ENCODE measurements at regions not wholly inside any gene's neighbourhood (a gene's known extent, or its start where the extent isn't known, plus 50 kb on each side); places are given as distances from the start of the nearest gene placed in this dataset.
A peak's percentile ranks its signal among the peaks of the same experiment; 100 is the strongest.

- Histone ChIP-seq H3K4me1 (ENCODE audit: insufficient read depth, low read length, poor library complexity, severe bottlenecking) (peaks cover 4% of the 10 kb centered on the region), H3K36me3 (ENCODE audit: insufficient read depth, low read length, poor library complexity, severe bottlenecking) (no peaks in the 10 kb centered on the region), H3K9me3 (ENCODE audit: low read depth, low read length, poor library complexity, severe bottlenecking) (no peaks in the 10 kb centered on the region), H3K4me3 (ENCODE audit: low read depth, low read length, poor library complexity, severe bottlenecking) (no peak overlapping the region), H3K27ac (ENCODE audit: low read depth, low read length, poor library complexity, severe bottlenecking) (no peak overlapping the region), H3K27me3 (replicated peaks; ENCODE audit: insufficient read depth, low read depth, low read length, poor library complexity) (no peaks in the 10 kb centered on the region)
- no peak for DNase-seq (ENCODE audit: low spot score)
- ChIA-PET POLR2A (ENCODE audit: low non-redundant PET) (no interaction called here), CTCF (no interaction called here)
- intact Hi-C loops (cut with micrococcal nuclease; ENCODE audit: unreplicated experiment): no loop called here
- BruUV-seq (replicated peaks): no TSS peak
- TF ChIP-seq EZH2 (IDR thresholded peaks at IDR 0.05; ENCODE audit: borderline replicate concordance, low read depth, low read length, poor library complexity, severe bottlenecking): no peak
- TF ChIP-seq, protein P1, sequence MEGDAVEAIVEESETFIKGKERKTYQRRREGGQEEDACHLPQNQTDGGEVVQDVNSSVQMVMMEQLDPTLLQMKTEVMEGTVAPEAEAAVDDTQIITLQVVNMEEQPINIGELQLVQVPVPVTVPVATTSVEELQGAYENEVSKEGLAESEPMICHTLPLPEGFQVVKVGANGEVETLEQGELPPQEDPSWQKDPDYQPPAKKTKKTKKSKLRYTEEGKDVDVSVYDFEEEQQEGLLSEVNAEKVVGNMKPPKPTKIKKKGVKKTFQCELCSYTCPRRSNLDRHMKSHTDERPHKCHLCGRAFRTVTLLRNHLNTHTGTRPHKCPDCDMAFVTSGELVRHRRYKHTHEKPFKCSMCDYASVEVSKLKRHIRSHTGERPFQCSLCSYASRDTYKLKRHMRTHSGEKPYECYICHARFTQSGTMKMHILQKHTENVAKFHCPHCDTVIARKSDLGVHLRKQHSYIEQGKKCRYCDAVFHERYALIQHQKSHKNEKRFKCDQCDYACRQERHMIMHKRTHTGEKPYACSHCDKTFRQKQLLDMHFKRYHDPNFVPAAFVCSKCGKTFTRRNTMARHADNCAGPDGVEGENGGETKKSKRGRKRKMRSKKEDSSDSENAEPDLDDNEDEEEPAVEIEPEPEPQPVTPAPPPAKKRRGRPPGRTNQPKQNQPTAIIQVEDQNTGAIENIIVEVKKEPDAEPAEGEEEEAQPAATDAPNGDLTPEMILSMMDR (conservative IDR thresholded peaks at IDR 0.05; ENCODE audit: low read depth, low read length): no peak
Measured at GRCh38 chr14:63793376-63793775, 59.4 kb upstream of the SYNE2 start.

GRCh38 chr14:63795532-63795931, 57.3 kb upstream of the SYNE2 start:
- Histone ChIP-seq H3K36me3 (ENCODE audit: insufficient read depth, low read length, poor library complexity, severe bottlenecking) (no peaks in the 10 kb centered on the region), H3K4me1 (ENCODE audit: insufficient read depth, low read length, poor library complexity, severe bottlenecking) (peaks cover 6% of the 10 kb centered on the region), H3K27ac (ENCODE audit: low read depth, low read length, poor library complexity, severe bottlenecking) (no peak overlapping the region), H3K9me3 (ENCODE audit: low read depth, low read length, poor library complexity, severe bottlenecking) (no peaks in the 10 kb centered on the region), H3K4me3 (ENCODE audit: low read depth, low read length, poor library complexity, severe bottlenecking) (no peak overlapping the region), H3K27me3 (replicated peaks; ENCODE audit: insufficient read depth, low read depth, low read length, poor library complexity) (no peaks in the 10 kb centered on the region)
- no TSS peak for BruUV-seq (replicated peaks)
- no peak for TF ChIP-seq EZH2 (IDR thresholded peaks at IDR 0.05; ENCODE audit: borderline replicate concordance, low read depth, low read length, poor library complexity, severe bottlenecking)
- POLR2A ChIA-PET (ENCODE audit: low non-redundant PET): interaction anchor here (0.7 kb wide), 1 partner anchor 347 kb away, joined by 4 read pairs; no protein-coding TSS in a partner anchor
- intact Hi-C loops (cut with micrococcal nuclease; ENCODE audit: unreplicated experiment): loop anchor here (5.0 kb wide), 1 partner anchor 497 kb away; the partner anchor contains the start of gene ESR2
- no peak for DNase-seq (ENCODE audit: low spot score)
- CTCF ChIA-PET: no interaction called here

GRCh38 chr14:63800083-63800482, 52.7 kb upstream of the SYNE2 start:
- POLR2A ChIA-PET (ENCODE audit: low non-redundant PET): no interaction called here
- H3K4me3 ChIP-seq (ENCODE audit: low read depth, low read length, poor library complexity, severe bottlenecking): peak overlapping the region; percentile 27
- no peaks in the 10 kb centered on the region for H3K27me3 ChIP-seq (replicated peaks; ENCODE audit: insufficient read depth, low read depth, low read length, poor library complexity)
- no peaks in the 10 kb centered on the region for H3K9me3 ChIP-seq (ENCODE audit: low read depth, low read length, poor library complexity, severe bottlenecking)
- DNase-seq (ENCODE audit: low spot score): no peak
- CTCF ChIA-PET: interaction anchor here (1.0 to 1.1 kb wide), 2 partner anchors 495 to 504 kb away, joined by 3 to 6 read pairs; no protein-coding TSS in a partner anchor
- H3K4me1 ChIP-seq (ENCODE audit: insufficient read depth, low read length, poor library complexity, severe bottlenecking): peaks cover 6% of the 10 kb centered on the region
- H3K36me3 ChIP-seq (ENCODE audit: insufficient read depth, low read length, poor library complexity, severe bottlenecking): no peaks in the 10 kb centered on the region
- TF ChIP-seq EZH2 (IDR thresholded peaks at IDR 0.05; ENCODE audit: borderline replicate concordance, low read depth, low read length, poor library complexity, severe bottlenecking): no peak
- TF ChIP-seq, protein P1 (conservative IDR thresholded peaks at IDR 0.05; ENCODE audit: low read depth, low read length): no peak
- no peak overlapping the region for H3K27ac ChIP-seq (ENCODE audit: low read depth, low read length, poor library complexity, severe bottlenecking)
- BruUV-seq (replicated peaks): no TSS peak
- intact Hi-C loops (cut with micrococcal nuclease; ENCODE audit: unreplicated experiment): loop anchor here (2.0 kb wide), 1 partner anchor 503 kb away; no protein-coding TSS in a partner anchor

All from A673 (cell line).